ENCODE measurements at regions not wholly inside any gene's neighbourhood (a gene's known extent, or its start where the extent isn't known, plus 50 kb on each side); places are given as distances from the start of the nearest gene placed in this dataset.
"Not testable (repeated sequence)": the region's sequence is repeated elsewhere in the genome, so short reads cannot be mapped to it uniquely, and the experiment has no call there.

- DNase-seq = no peak
These were observed 201.7 kb downstream of the NNT start for GRCh38 chr5:43804723-43805122.

- DNase-seq = no peak
These were observed 201.1 kb downstream of the NNT start for GRCh38 chr5:43804041-43804440.

DNA sequence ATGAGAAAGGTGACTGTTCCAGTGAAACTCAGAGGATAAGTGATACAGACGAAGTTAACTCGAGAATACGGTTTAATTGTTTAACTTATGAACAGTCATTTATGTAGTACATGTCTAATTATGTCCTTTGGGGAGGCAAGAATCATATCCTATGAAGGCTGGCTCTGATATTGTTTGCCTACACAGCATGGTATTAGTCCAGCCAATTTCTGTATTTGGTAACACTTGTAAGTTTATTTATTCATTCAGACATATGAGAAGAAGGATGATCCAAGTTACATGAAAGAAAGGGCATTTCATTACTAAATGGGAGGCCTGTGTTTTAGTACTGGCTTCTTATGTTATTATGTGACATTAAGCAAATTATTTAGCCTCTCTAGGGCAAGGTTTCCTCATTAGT lies 199.7 kb downstream of the NNT start:
- DNase-seq = no peak

GRCh38 chr5:43802119-43802518 lies 199.1 kb downstream of the NNT start:
- DNase-seq = no peak

GRCh38 chr5:43798740-43799139 lies 195.8 kb downstream of the NNT start:
- no peak for DNase-seq

DNA sequence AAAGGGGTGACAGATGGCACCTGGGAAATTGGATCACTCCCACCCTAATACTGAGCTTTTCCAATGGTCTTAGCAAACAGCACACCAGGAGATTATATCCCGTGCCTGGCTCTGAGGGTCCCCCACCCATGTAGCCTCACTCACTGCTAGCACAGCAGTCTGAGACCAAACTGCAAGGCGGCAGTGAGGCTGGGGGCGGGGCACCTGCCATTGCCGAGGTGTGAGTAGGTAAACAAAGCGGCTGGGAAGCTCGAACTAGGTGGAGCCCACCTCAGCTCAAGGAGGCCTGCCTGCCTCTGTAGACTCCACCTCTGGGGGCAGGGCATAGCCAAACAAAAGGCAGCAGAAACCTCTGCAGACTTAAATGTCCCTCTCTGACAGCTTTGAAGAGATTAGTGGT lies 188.9 kb downstream of the NNT start:
- DNase-seq = not testable (repeated sequence)

- DNase-seq = no peak
These were observed 182.2 kb downstream of the NNT start for GRCh38 chr5:43785198-43785597.

DNA sequence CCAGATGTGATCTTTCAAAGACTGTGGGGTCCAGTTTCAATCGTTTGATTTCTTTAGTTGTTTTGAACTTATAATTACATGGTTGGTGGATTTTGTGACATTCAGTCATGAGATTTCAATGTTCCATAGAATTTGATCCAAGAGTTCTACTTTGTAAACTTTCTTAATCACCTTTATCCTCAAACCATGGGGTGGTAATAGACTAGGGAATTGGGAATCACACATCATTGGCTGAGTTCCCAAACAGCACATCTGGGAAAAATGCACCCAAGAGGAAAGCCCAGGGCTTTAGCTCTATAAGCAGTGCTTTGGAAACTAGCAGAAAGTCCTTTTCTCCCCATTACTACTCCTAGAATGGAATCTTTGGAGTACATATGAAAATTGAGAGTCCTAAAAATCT lies 177.6 kb downstream of the NNT start:
- DNase-seq = no peak

GRCh38 chr5:43774881-43775399 lies 172.0 kb downstream of the NNT start:
- DNase-seq = no peak

DNA sequence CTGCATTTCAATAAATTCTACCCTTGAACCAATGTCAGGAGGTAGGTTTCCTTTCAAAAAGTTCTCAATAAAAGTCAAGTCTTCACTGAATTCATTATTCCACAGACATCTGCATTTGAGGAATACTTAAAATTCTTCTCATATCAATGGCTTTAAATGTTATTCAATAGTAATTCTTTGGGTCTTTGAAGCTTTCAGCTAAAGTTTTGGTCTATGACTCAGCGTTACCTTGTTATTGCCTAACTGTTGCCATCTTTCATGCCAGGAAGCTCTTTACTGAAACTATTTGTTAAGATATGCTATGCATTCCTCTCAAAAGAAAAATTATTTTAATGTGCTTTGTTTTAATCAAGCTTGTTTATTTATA lies 170.5 kb downstream of the NNT start:
- no peak for DNase-seq

DNA sequence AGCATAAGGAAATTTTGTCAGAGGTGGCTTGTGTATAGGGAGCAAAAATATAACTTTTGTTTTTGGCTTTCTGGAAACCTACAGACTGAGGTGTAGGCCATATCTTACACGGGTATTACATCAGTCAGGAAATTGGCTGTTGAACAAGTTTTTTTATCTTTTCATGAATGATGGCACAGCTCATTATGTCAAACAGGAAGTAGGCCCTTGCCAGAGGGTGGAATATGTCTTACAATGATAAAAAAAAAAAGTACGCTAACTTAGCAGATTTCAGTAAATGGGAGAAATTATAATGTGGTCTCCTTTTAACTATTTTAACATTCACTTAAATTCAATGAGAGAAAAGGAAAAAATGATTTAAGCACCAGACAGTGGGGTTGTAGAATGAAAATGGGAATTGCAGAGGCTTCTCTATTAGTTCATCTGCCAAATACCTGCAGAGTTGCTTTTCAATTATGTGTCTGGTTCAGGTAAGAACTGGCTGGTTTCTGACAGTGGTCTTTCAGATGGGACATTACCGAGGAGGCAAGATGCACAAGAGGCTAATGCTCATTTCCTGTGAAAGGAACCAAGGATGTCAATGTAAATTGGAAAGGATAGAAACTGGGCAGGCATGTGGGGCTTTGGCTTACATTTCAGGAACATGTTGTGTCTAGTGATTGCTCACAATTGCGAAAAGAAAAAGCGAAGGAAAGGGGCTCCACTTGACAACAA lies 169.9 kb downstream of the NNT start:
- DNase-seq = no peak

DNA sequence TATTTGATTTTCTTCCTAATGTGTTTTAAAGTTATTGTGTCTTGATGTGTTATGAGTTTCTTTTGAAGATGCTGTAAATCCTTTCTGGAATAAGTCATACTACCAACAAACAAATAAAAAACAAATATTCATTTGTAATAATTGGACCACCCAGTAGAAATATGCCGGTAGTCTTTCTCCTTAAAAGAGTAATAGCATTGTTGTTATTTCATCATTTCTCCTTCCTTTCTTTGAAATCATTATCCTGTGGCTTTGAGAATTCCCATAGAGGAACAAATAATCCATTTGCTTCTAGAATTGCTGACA lies 169.4 kb downstream of the NNT start:
- no peak for DNase-seq

DNA sequence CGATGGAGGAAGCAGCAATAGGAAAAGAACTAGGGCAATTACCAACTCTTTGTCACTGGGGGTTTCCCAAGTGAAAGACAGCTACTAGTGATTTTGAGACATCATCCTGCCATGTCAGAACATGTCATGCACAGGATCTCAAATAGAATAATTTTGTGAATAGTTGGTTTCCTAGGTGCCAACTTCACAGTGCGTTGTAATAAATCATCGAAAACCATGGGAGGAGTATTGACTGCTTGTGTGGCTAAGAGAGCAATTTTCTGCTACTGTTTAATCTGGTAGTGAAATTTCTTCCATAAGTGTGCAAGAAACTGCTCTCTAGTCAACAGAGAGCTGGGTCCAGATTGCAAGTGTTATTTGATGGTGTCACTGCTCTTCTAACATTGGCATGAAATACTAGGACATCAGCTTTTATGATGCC lies 168.6 kb downstream of the NNT start:
- no peak for DNase-seq

- DNase-seq = peak; percentile 48
These were observed 166.8 kb downstream of the NNT start for GRCh38 chr5:43769571-43770355.

All from GOT3 (cell line).